ENCODE measurements at regions not wholly inside any gene's neighbourhood (a gene's known extent, or its start where the extent isn't known, plus 50 kb on each side); places are given as distances from the start of the nearest gene placed in this dataset.

- no peak for DNase-seq (ENCODE audit: low spot score)
These were observed 91.3 kb upstream of the HEY2 start for GRCh38 chr6:125658136-125658535.

- DNase-seq (ENCODE audit: low spot score): no peak
These were observed 90.5 kb upstream of the HEY2 start for GRCh38 chr6:125658759-125659431.

- DNase-seq (ENCODE audit: low spot score): no peak
These were observed 89.5 kb upstream of the HEY2 start for GRCh38 chr6:125659887-125660286.

GRCh38 chr6:125662296-125662695 is 87.1 kb upstream of the HEY2 start:
- DNase-seq (ENCODE audit: low spot score): no peak

- DNase-seq (ENCODE audit: low spot score): no peak
These were observed 84.1 kb upstream of the HEY2 start for GRCh38 chr6:125665295-125665814.

DNA sequence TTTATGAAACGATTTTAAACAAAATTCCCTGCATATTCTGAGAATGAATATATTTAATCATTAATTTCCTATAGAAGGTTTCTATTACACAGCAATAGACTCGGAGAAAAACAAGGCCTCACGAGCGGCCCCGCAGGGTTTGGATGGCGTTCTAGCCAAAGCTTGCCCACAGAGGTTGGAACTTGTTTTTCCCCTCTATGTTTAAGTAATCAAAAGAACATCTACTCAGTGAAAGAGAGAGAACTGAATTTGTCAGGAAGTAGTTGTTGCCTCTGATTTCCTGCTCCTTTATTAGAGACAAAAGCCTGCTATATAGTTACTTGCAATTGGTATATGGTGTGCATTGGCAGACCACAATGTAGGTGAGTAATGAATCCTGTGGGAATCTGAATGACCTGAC is 82.1 kb upstream of the HEY2 start:
- no peak for DNase-seq (ENCODE audit: low spot score)

DNA sequence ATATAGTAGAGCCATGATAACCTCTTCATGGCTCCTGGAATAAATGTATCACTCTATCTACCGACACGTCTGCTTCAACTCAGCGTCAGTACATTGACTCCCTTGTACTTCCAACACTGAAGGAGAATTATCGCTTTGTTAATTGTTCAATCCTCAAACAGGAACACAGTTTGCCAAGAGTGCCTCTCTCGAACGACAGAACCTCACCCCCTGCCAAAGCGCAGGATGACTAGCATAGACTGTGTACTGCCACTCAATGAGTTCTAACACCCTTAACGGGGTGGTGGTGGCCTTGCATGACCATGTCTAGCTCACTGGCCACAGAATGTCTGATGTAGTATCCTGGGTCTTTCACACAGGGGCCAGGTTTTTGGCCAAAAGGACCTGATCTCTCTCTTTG is 81.4 kb upstream of the HEY2 start:
- no peak for DNase-seq (ENCODE audit: low spot score)

GRCh38 chr6:125670568-125670967 is 78.9 kb upstream of the HEY2 start:
- DNase-seq (ENCODE audit: low spot score): no peak

- no peak for DNase-seq (ENCODE audit: low spot score)
These were observed 78.1 kb upstream of the HEY2 start for GRCh38 chr6:125671323-125671722.

GRCh38 chr6:125674230-125674629 is 75.2 kb upstream of the HEY2 start:
- no peak for DNase-seq (ENCODE audit: low spot score)

GRCh38 chr6:125678601-125679000 is 70.8 kb upstream of the HEY2 start:
- no peak for DNase-seq (ENCODE audit: low spot score)

DNA sequence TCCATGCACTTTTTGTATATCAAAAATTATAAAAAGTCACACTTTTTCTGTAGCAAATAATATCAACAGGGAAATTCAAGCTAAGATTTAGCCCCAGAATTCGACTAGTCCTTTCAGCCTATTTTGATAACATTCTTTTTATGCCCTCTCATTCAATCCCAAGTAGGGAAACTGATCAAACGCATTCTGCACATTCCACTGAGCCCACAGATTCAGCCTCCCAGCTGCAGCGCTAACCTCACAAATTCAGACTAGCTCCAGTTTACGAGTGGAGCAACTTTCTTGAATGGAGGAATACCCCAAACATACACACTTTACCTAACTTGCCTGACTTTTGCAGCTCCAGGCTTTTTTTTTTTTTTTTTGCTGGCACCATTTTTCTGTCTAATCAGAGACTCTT is 70.3 kb upstream of the HEY2 start:
- DNase-seq (ENCODE audit: low spot score): no peak

- no peak for DNase-seq (ENCODE audit: low spot score)
These were observed 69.8 kb upstream of the HEY2 start for GRCh38 chr6:125679651-125680050.

- DNase-seq (ENCODE audit: low spot score): no peak
These were observed 66.5 kb upstream of the HEY2 start for GRCh38 chr6:125682939-125683338.

DNA sequence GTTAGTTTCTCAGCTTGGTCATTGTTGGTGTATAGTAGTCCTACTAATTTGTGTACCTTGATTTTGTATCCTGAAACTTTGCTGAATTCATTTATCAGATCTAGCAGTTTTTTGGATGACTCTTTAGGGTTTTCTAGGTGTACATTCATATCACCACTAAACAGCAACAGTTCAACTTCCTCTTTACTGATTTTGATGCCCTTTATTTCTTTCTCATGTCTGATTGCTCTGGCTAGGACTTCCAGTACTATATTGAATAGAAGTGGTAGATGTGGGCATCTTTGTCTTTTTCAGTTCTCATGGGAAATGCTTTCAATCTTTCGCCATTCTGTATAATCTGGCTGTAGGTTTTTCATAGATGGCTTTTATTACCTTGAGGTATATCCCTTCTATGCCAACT is 61.3 kb upstream of the HEY2 start:
- DNase-seq (ENCODE audit: low spot score): no peak

DNA sequence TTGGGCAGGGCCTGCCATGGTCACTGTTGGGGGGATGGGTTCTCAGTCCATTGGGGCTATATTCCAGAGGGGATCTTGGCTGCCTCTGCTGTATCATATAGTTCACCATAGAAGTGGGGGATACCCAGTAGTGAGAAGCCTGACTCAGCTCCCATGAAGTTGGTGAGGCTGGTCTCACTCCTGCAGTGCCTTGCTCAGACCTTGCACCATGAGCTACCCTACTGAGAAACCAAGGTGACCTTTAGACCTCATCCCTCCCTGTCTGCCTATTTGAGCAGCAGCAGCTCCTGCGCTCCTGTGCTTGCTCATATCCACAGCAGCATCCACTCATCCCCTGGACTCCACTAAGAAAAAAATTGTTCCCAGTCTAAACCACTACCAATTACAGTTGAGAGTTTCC is 56.0 kb upstream of the HEY2 start:
- DNase-seq (ENCODE audit: low spot score): no peak

DNA sequence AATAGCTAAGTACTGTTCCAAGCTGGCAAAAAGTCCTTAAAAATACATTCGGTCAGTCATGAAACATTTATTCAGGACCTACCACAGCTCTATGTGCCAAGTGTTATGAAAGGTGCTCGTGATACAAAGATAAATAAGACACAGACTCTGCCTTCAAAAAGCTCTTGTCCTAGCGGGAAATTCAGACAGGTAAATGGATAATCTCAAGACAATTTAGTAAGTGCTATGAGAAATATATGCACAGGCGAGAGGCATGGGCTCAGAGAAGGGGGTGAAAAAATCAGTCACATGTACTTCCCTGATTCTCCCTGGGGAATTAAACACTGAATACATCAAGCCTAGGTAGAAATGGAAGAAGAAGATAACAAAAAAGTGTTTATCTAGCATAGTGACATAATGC is 49.8 kb upstream of the HEY2 start:
- no peak for DNase-seq (ENCODE audit: low spot score)

Data from AG08396 (cell line).